HL-60/S4 treated with retinoic acid at 250 ng/mL for 4 days and 3 days (cell line): ENCODE measurements at regions not wholly inside any gene's neighbourhood (a gene's known extent, or its start where the extent isn't known, plus 50 kb on each side); places are given as distances from the start of the nearest gene placed in this dataset.

Experiments
- in situ Hi-C: fragments of 300-500 bp; cut with MboI; formaldehyde crosslinking; loops from 2 replicates; pipeline ENCODE4 v1.7.0; 2022; ENCODE audit warnings: low sequenced_read_pairs

DNA sequence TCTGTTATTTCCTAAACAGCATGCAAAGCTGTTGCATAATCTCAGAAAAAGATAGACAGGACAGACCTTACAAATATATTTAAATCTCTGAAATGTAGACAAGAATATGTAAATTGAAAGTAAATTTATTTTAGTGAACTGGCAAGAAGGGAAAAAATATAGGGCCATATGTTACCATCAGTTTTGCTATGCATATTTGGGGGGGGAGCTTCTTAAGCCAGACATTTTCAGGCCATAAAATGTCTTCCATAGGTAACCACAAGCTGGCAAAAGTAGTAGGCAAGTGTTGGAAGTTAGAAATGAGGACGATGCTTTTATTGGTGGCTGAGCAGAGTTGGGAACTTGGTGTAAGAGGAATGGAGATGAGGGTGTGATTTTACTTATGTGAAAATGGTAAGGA, 272.0 kb upstream of the CXXC4 start:
- in situ Hi-C loops: no loop called here

DNA sequence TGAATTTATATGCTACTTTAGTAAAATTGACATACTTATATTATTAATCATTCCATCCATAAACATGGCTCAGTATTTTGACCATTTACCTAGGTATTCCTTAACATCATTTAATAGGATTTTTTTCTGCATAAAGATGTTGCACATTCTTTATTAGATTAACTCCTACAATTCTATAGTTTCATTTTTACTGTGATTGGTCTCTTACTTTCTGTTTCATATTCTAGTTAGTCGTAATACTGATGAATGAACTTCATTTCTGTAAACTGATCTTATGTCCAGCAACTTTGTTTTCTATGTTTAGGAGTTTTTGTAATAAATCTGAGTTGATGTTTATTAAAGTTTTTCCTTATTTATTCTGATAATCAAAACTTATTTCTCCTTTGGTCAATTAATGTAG, 278.2 kb upstream of the CXXC4 start:
- in situ Hi-C loops: no loop called here

DNA sequence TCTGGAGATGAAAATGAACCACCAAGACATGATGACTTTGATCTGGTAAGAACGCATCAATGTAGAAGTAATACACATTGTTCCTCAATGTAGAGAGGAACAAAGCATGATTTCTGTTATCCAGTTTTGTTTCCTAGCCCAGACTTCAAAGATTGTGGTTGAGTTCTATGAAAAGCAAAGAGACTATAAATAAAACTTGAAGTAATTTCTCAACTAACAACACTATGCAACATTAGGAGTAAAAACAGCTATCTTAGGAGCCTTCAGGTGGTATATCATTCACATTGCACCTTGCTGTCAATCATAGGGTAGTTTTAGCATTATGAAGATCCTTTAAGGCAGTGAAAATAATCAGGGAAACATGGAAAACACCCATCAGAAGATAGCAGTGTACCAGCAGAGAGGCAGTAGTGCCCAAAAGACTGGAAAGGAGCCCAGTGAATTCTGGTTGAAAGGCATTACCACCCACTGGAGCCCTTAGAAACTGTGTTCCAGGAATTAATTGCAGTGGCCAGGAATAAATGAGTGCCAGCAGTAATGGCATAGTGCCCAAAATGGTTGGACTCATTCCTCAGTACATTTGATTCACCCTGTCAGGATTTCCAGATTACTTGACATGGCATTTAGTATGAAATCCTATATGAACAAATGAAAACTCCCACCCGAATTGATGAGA, 300.7 kb upstream of the CXXC4 start:
- in situ Hi-C loops: no loop called here

DNA sequence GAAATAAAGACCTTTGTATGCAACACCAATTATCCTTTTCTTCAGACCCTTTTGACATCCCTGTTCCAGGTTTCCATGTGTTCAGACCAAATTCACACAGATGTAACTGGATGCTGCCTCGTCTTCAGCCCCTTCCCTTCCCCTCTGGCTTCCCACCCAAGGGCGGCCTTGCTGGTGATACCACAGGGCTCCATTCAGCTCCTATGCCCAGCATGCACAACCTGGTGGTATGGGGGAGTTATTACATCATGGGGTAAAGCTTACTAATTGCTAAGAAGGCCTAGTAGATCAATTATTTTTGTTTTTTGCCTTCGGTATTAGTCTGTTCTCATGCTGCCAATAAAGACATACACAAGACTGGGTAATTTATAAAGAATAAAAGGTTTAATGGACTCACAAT, 317.0 kb upstream of the CXXC4 start:
- in situ Hi-C loops: no loop called here

DNA sequence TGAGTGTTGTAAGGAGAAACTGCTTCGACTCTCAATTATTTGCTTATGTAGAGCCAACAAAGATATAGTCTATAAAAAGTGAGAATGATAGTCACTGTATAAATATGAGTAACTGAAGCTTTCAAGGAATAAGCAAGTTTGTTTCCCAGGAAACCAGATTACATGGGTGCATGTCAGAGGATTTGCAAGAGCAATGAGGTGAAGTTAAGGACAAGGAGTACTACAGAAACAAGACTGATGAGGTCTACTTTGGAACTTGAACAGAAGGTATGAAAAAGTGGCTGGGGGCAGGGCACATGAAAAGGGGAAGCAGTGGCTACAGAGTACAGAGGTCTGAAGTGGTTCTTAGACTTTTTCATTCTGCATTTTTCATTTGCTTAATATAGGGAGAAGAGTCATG, 321.0 kb upstream of the CXXC4 start:
- in situ Hi-C loops: no loop called here

DNA sequence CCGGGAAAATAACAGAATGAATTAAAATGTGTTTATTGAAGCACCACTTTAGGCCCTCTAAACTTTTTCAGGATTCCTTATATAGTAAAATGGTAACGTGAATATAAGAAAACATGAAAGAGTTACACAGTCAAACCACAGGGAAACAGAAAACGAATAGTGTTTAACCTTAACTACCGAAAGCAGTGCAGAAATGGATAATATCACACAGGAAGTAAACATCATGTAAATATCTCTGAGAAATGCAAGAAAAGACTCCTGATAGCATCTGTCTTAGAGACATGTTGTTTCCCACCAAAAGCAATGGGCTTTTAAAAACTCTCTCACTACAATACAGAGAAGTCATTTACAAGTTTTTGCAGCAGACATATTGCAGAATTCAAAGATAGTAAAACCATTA, 323.9 kb upstream of the CXXC4 start:
- in situ Hi-C loops: no loop called here

DNA sequence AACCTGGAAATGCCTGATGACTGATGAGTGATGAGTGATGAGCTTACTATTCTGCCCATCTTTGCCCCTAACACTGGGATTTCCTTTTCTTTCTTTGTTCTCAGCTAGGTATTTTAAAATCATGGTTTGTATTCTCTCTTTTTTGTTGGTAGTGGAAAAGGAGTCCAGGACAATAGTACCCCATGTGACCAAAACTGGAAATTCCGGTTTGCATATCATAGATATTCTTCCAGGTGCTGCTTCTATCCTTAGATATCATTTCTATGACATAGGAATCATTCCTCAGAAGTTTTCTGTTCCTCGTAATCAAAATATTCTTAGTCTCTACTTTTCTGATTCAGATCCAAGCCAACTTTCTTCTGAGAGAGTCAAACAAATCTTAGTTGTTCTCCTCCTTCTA, 320.5 kb upstream of the TET2 start:
- in situ Hi-C loops: no loop called here

DNA sequence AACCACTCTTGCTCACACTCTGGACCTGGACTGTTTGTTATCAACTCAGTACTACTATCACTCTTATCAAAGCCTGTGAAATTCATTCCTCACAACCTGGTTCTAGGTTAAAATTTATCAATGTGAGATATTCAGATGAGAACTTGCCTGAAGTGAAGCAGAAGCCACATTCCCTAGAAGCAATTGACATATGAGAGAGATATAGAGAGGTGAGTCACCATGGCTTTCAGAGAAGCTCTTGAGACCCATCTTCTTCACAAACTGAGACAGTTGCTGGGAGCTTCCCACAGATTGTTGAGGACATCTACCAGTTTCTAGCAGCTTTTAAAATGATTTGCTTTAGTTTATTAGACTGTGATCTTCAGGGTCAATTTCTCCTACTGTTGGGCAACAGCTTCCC, 316.9 kb upstream of the TET2 start:
- in situ Hi-C loops: no loop called here

DNA sequence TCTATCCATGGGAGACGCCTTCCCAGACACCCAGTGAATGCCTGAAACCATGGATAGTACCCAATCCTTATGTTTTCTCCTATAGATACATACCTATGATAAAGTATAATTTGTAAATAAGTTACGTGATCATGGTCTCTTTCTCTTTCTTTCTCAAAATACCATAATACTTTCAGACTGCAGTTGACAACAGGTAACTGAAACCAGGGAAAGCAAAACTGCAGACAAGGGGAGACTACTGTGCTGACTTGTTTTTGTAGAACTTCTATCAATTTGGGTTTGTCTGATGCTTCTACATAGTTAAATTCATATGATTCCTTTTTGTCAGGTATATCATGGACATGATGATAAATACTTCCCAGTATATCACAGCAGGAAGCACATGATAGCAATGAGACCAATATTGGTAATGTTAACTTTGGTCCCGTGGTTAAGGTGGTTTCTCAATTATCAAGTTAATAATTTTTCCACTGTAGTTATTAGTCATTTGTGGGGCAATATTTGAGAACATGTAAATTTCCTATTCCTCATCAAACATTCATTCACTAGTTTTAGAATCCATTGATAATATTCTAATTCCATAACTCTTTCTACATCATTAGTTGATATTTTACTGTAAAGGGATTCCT, 298.0 kb upstream of the TET2 start:
- in situ Hi-C loops: no loop called here

DNA sequence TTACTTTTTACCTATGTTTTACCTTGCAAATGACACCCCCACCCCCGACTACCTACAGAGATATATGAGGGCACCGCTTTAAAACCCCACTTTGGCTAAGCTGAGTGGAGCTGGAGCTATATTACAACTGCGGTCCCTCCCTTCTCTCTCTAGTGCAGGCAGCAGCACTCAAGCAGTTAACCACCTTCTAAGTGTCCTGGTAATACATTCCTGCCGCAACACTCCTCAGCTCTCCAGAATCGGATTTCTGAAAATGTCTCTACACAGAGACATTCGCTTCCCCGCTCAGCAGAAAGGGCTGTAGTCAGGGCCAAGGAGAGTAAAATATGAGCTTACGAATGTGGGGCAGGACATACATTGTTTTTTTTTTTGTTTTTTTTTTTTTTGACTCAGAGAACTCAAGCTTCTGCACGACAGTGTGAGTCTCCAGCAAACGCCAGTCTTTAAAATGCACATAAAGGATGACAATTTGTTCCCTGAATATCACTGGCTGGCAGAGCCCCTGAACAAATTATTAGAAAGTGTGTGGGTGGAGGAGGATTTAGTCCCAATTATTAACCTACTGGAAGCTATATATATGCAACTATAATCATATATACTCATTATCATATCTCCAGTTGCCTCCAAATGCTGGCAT, 287.0 kb upstream of the TET2 start:
- in situ Hi-C loops: loop anchor here (10.0 kb wide), 1 partner anchor 605 kb away; no protein-coding TSS in a partner anchor

DNA sequence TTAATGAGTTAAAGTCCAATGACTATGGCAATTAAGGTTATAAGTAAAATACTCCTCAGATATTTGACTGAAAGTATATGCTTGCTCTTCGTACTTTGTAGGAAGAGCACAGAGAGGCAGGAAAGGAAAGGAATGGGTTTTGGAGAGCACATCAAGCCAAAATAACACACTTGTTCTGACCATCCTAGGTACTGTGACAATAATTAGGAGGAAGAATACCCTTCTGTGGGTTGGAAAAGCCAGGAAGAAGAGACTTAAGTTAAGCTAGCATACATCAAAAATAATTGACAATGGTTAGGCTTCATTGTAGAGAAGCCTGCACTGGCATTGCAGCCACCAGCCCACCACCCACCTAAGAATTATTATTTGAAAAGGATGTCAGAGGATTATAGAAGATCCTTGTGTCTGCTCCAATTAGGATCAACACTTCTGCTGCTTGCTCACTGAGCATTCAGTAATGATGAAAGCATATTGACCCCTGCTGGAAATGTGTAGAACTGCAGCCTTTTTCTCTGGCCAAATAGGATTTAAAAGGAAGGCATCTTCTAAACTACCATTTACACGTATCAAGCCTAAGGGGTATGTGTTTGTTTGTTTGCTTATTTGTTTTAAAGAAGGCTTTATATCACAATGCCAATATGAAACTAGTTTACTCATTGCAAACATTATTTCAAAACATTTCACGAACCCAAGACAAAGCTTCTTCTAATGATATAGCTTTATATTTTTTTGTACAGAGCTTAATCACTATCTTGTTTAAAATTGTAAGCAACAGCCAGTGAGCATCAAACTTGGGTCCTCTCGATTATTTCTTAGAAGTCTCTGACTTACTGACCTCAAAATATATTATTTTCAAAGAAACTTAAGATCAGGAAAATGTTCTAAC, 286.2 kb upstream of the TET2 start:
- in situ Hi-C loops: loop anchor here (10.0 kb wide), 1 partner anchor 604 kb away; no protein-coding TSS in a partner anchor

DNA sequence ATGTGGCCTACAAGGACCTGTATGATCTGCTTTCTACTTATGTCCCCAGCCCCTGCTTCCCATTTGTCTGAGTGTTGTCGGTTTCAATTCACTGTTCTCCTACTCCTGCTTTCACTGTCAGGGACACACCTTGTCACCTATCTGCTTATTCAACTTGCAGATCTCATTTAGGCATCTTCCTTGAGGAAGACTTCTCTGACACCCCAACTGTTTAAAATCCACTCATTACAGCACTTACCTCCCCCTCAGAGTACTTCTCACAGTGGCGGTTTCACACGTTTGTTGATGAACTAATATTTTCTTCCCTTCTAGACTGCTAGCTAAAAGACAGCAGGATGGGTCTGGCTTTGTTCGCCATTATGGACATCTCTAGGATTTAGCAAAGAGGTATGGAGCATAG, 279.9 kb upstream of the TET2 start:
- in situ Hi-C loops: loop anchor here (10.0 kb wide), 1 partner anchor 598 kb away; no protein-coding TSS in a partner anchor

DNA sequence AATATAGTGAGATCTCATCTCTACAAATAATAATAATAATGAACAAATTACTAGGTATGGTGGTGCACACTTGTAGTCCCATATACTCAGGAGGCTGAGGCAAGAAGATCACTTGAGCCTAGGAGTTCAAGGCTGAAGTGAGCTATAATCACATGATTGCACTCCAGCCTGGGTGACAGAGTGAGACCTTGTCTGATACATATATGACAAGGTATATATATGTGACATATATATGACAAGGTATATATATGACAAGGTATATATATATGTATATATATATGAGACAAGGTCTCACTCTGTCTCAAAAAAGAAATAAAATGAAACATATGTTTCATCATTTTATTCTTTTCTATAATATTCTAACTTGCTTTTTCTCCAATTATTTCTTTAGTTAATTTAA, 278.1 kb upstream of the TET2 start:
- in situ Hi-C loops: loop anchor here (10.0 kb wide), 1 partner anchor 596 kb away; no protein-coding TSS in a partner anchor

DNA sequence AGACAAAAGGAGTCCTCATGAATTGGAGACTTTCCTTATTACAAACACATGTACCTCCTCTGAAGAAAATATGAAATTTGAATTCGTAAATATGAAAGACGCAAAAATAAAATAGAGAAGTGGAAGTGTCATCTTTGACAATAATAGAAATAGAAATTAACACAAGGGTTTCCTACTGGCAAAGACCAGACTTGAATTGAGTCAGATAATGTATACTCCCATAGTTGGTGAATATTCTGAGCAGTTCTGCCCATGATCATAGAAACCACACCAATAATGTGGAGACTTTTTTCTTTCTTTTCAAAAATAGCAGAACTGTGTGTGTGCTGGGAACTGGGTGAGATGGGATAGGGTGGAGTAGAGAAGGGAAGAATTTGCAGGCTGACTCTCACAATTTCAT, 277.7 kb upstream of the TET2 start:
- in situ Hi-C loops: loop anchor here (10.0 kb wide), 1 partner anchor 596 kb away; no protein-coding TSS in a partner anchor

DNA sequence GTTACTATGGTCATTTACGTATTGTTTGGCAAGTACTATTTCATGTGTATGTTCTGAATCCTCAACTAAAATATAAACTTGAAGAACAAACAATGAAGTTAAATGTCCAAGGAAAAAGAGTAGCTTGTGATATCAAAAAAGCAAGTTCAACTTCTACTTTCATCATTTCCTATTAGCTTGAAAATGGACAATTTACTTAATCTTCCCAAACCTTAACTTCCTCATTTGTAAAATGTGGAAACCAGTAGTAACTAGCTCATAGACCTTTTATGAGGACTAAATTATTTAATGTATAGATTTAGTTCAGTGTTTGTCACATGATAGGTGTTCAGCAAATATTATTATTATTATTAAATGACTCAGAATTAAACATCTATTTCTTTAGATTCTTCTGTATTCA, 276.8 kb upstream of the TET2 start:
- in situ Hi-C loops: loop anchor here (10.0 kb wide), 1 partner anchor 595 kb away; no protein-coding TSS in a partner anchor

DNA sequence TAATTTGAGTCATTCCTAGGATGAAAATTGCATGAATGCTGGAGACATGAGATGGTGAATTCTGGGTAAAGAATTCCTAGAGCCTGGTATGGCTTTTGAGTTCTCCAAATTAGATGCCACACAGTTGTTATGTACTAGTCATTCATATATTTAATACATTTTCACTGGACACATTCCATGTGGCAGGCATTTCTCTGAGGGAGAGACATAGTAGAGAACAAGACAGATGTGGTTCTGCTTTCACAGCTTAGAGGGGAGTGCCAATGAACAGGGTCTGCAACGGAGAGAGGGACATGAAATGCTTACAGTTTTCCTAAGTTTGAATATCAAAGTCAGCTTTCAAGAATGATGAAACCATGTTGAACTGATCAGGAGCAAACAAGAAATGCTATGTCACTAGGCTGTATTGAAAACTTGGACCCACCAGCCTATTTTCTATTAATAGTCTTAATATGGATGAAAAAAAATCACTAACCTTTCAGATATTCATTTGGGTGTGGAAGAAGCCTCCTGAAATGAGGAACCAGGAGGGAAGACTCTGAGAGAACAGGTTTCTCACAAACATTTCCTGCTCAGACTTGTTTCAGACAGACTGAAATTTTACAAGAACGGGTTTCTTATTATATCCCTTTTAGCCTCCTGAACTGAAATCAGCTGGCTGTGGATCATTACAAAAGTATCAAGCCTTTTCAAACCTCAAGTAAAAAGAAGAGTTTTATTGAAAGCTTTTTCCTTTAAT, 276.0 kb upstream of the TET2 start:
- in situ Hi-C loops: no loop called here

DNA sequence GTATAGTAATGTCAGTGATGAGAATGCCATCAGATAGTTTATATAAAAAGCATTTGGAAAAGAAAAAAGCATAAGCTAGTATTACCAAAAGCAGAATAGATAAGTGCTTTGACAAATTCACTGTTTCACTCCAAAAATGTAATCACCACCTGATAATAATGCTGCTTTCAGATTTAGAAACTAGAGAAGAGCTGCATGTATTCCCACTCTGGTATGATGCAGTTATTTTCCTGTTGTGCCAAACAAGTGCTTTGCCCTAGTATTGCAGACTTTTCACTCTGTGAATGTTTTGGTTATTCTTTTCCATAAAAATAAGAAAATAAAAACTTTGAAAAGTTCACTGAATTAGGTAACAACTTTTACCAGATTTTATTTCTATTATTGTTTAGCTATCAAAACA, 267.7 kb upstream of the TET2 start:
- in situ Hi-C loops: no loop called here

DNA sequence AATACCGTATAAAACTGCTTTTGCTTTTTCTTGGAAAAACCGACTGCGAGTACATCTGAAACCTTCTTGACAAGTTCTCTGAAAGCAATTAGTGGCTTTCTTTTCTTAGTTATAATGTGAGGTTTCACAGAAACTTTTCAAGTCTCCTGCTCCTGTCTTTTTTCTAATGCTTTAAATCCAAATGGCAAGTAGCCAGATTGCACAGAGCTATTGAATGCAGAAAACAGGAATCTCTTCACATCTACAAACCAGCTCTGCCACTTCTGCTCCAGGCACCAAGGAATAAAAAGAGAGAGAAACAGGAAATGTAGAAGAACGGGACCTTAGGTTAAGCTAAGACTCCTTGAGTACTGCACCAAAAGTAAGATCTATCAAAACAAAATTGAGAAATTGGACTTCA, 267.3 kb upstream of the TET2 start:
- in situ Hi-C loops: no loop called here

DNA sequence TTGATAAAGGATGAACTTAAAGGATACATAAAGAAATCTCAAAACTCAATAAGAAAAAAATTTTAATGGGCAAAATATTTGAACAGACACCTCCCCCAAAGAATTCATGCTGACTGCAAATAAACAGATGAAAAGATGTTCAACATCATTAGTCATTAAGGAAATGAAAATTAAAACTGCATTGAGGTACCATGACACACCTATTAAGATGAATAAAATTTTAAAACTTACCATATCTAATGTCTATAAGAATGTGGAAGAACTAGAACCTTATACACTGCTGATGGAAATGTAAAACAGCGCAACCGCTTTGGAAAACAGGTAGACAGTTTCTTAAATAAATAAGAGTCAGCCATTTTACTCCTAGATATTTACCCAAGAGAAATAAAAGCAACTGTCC, 266.8 kb upstream of the TET2 start:
- in situ Hi-C loops: no loop called here

DNA sequence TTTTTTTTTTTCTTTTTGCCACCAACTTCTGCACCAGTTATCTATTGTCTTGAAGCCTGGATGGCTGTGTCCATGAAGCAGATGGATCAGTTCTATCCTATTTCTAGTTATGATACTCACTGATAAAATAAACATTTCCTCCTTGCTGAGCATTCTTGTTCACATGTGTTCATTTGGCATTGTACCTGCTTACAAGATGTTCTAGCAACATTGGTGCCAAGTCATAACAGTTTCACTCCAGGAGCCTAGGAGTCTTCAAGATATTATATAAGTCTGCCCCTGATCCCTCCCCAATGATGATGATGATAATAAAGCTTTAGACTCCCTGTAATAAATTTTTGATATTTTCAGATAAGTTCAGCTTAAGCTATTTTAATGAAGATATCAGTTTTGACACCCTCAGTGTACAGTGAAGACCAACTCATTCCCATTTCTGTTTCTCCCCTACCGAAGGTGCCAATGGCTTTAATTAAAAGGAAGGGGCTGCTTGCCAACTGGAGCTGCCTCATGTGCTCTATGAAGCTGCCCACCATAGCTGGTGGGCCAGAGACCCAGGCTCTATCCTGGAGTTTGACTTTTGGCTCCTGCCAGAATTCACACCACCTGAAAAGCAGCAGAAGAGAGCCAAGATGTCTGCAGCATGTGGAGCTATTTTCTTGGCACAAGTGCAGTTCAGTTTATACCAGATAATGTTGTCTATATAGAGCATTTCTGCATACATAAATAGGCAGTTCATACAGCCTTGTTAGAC, 265.4 kb upstream of the TET2 start:
- in situ Hi-C loops: no loop called here
